NCI-H2227 (cell line): ENCODE measurements at regions not wholly inside any gene's neighbourhood (a gene's known extent, or its start where the extent isn't known, plus 50 kb on each side); places are given as distances from the start of the nearest gene placed in this dataset.

Experiments used
- DNase-seq: peaks from one replicate; lab custom pipeline; 2025; ENCODE audit not compliant: unreplicated experiment; lab: John Stamatoyannopoulos, UW

DNA sequence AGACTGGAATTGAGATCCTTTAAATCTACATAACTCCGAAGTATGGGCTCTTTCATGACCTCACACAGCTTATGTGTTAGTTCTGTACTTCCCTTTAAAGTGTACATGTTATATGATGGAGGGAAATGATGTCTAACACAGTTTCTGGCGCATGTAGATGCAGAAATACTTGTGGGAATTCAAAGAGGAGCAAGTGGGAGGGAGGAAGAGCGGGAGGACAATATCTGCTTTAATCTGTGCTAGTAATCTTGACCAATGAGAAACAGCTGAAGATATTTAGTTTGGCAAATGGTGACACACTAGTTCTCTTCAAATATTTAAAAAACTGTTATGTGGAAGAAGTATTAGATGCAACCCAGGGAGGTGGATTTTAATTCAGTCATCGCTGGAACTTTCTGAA, 62.9 kb upstream of the PLEKHG1 start:
- no peak for DNase-seq

DNA sequence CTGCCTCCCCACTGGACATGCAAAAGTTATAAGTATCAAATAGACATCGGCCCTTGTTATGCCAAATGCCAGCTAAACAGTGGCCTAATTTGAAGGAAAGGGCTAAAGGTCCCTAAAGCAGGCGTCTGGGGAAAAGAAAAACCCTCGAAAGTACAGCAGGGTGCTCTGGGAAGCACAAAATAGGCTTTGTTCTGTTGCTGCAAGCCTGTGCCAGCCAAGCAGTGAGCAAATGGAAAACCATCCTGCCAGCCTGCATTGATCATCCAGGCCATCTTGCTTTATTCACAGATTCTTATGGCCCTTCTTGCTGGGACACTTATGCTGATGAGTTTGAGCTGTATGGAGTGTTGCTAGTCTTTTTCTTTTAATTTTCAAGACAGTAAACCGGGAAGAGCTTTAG, 62.2 kb upstream of the PLEKHG1 start:
- DNase-seq: no peak

GRCh38 chr6:150537893-150538292, 61.8 kb upstream of the PLEKHG1 start:
- DNase-seq: no peak

DNA sequence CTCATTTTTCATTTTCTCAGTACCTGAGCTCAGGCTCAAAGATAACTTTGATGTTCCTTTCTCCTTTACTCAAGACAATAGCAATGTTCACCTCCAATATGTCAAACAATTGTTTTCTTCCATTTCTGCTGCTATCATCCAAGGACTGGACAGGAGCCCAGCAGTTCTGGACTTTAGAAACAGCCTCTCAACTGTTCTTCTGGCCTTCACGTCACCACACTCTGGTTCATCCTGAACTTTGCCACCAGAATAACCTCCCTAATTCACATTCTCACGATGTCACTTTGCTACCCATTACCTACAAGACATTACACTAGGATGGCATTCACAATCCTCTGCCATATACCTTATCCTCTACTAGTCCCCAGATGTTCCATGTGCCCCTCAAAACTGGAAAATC, 60.6 kb upstream of the PLEKHG1 start:
- DNase-seq: no peak

- DNase-seq: no peak
These were observed 60.1 kb upstream of the PLEKHG1 start for GRCh38 chr6:150539568-150539967.

DNA sequence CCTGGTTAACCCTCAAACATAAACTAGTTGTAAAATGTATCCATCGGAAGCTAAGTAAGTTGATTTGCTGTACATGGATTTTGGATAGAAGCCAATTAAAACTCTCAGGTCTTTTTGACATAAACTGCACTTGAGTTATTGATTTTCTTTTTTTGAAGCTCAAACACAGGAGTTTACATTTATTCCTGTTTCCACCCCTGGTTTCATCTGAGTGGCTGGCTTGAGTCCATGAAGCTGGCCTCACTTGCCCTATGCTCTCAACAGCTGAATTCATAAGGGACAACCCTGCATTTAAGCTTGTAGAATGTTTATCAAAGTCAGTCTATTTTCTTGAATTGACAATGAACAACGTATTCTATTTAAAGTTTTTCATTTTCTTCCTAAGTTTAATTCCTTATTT, 58.1 kb upstream of the PLEKHG1 start:
- DNase-seq: peak; percentile 72

DNA sequence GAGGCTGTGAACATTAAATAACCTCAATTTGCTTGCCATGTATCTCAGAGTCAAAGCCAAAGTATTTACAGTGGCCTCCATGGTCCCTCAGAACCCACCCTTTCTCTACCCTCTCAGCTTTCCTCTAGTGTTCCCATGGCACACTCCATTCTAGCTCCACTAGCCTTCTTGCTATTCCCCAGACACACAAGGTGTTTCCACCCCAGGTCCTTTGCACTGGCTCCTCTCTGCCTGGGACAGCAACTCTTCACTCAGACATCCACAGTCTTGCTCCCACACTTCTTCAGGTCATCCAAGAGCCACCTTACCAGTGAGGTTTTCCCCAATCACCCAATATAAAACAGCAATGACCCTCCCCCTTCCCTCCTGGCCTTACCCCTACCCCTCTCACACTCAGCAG, 56.5 kb upstream of the PLEKHG1 start:
- no peak for DNase-seq

- DNase-seq: no peak
These were observed 54.9 kb upstream of the PLEKHG1 start for GRCh38 chr6:150544793-150545192.

GRCh38 chr6:150546457-150546856, 53.2 kb upstream of the PLEKHG1 start:
- no peak for DNase-seq

- DNase-seq: no peak
These were observed 52.0 kb upstream of the PLEKHG1 start for GRCh38 chr6:150547502-150548222.

- no peak for DNase-seq
These were observed 51.4 kb upstream of the PLEKHG1 start for GRCh38 chr6:150548330-150548729.

- no peak for DNase-seq
These were observed 50.7 kb upstream of the PLEKHG1 start for GRCh38 chr6:150549007-150549406.

- no peak for DNase-seq
These were observed 50.0 kb upstream of the PLEKHG1 start for GRCh38 chr6:150549674-150550101.
